HepG2 (cell line): ENCODE measurements at regions not wholly inside any gene's neighbourhood (a gene's known extent, or its start where the extent isn't known, plus 50 kb on each side); places are given as distances from the start of the nearest gene placed in this dataset.

Experiments
- ARNTL ChIP-seq: sonication (generic); formaldehyde crosslinking; IDR thresholded peaks from 2 replicates; pipeline ENCODE4 v1.4.0; 2020; ENCODE audit warnings: mild to moderate bottlenecking, missing genetic modification reagents
- CTCF ChIP-seq: sonication (generic); formaldehyde crosslinking; IDR thresholded peaks from 2 replicates; pipeline ENCODE4 v1.5.0; 2020; ENCODE audit warnings: mild to moderate bottlenecking, missing genetic modification reagents, moderate library complexity
- EP300 ChIP-seq, 3 experiments: sonication (generic) in 1 of 3; formaldehyde crosslinking in 1 of 3; IDR thresholded peaks; 2 replicates each; pipeline versions ENCODE4 v1.5.1 to v1.6.1; 2011 to 2020; ENCODE audit warnings: low read depth in 2 of 3, low read length in 2 of 3, borderline replicate concordance in 1 of 3, improper control_type of control experiment in 1 of 3, mild to moderate bottlenecking in 1 of 3, missing genetic modification reagents in 1 of 3, moderate library complexity in 1 of 3
- HIVEP1 ChIP-seq: sonication (generic); formaldehyde crosslinking; IDR thresholded peaks from 2 replicates; pipeline ENCODE4 v1.4.0; 2020; ENCODE audit warnings: mild to moderate bottlenecking, missing genetic modification reagents
- JUNB ChIP-seq: sonication (generic); formaldehyde crosslinking; IDR thresholded peaks from 2 replicates; pipeline ENCODE4 v1.8.0; 2022; ENCODE audit warnings: missing genetic modification reagents, mild to moderate bottlenecking, borderline replicate concordance
- YEATS4 ChIP-seq: sonication (generic); formaldehyde crosslinking; IDR thresholded peaks from 2 replicates; pipeline ENCODE4 v1.4.0; 2020; ENCODE audit warnings: missing genetic modification reagents, borderline replicate concordance
- ZNF570 ChIP-seq: sonication (generic); formaldehyde crosslinking; IDR thresholded peaks from 2 replicates; pipeline ENCODE4 v1.4.0; 2020; ENCODE audit warnings: mild to moderate bottlenecking, missing genetic modification reagents, borderline replicate concordance
- TF ChIP-seq, protein P1 (sequence below): sonication (generic); formaldehyde crosslinking; IDR thresholded peaks from 2 replicates; pipeline ENCODE4 v1.9.0; 2021; ENCODE audit warnings: missing genetic modification reagents, borderline replicate concordance

DNA sequence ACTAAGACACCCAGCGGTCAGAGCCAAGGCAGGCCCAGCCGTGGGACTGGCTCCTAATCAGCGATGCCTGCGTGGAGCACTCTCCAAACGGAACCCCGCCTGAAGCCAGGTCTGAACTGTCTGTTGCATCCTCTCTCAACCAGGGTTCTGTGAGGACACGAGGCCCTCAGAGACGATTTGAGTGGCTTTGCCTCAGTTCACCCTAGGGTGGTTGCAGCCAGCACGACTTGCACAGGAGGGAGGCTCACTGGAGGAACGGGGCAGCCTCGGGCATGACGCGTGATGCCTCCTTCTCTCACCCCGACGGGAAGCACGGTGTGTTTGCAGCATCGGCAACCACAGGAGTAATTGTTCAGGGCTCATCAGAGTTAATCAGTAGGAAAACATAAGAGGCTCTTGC is 336.4 kb downstream of the EIPR1 start:
- TF ChIP-seq CTCF (CRISPR knock-in tag) (no peak), JUNB (CRISPR knock-in tag) (no peak), ZNF570 (CRISPR knock-in tag) (no peak), ARNTL (CRISPR knock-in tag) (no peak), YEATS4 (CRISPR knock-in tag) (no peak), HIVEP1 (CRISPR knock-in tag) (no peak), EP300 (IDR thresholded peaks at IDR 0.05; ENCODE audit: low read depth in 2 of 2, low read length in 2 of 2) (no peak), EP300 (CRISPR knock-in tag; IDR thresholded peaks at IDR 0.05; ENCODE audit: borderline replicate concordance) (no peak)
- TF ChIP-seq, protein P1, sequence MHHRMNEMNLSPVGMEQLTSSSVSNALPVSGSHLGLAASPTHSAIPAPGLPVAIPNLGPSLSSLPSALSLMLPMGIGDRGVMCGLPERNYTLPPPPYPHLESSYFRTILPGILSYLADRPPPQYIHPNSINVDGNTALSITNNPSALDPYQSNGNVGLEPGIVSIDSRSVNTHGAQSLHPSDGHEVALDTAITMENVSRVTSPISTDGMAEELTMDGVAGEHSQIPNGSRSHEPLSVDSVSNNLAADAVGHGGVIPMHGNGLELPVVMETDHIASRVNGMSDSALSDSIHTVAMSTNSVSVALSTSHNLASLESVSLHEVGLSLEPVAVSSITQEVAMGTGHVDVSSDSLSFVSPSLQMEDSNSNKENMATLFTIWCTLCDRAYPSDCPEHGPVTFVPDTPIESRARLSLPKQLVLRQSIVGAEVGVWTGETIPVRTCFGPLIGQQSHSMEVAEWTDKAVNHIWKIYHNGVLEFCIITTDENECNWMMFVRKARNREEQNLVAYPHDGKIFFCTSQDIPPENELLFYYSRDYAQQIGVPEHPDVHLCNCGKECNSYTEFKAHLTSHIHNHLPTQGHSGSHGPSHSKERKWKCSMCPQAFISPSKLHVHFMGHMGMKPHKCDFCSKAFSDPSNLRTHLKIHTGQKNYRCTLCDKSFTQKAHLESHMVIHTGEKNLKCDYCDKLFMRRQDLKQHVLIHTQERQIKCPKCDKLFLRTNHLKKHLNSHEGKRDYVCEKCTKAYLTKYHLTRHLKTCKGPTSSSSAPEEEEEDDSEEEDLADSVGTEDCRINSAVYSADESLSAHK (CRISPR knock-in tag) = no peak
